GM12891 (cell line): ENCODE measurements at regions not wholly inside any gene's neighbourhood (a gene's known extent, or its start where the extent isn't known, plus 50 kb on each side); places are given as distances from the start of the nearest gene placed in this dataset.

Experiments
- POLR2A ChIP-seq: IDR thresholded peaks from 2 replicates; pipeline ENCODE4 v1.6.1; 2011; ENCODE audit warnings: low read depth, low read length, control low read depth
- POLR2AphosphoS5 ChIP-seq: IDR thresholded peaks from 2 replicates; pipeline ENCODE4 v1.6.1; 2011; ENCODE audit warnings: low read depth, low read length, control low read depth
- POU2F2 ChIP-seq: IDR thresholded peaks from 2 replicates; pipeline ENCODE4 v1.6.1; 2011; ENCODE audit warnings: low read depth, mild to moderate bottlenecking, control low read depth, low read length, moderate library complexity
- SPI1 ChIP-seq: IDR thresholded peaks from 2 replicates; pipeline ENCODE4 v1.6.1; 2011; ENCODE audit warnings: low read depth, low read length, control low read depth
- TAF1 ChIP-seq: IDR thresholded peaks from 2 replicates; pipeline ENCODE4 v1.6.1; 2011; ENCODE audit warnings: low read depth, low read length, control low read depth

GRCh38 chr5:169385636-169386035 lies 84.7 kb upstream of the SLIT3 start:
- TF ChIP-seq POLR2A (no peak), POU2F2 (no peak), POLR2AphosphoS5 (no peak), SPI1 (no peak), TAF1 (no peak)
